ENCODE measurements at regions not wholly inside any gene's neighbourhood (a gene's known extent, or its start where the extent isn't known, plus 50 kb on each side); places are given as distances from the start of the nearest gene placed in this dataset.

GRCh38 chr10:62506371-62506770, 132.2 kb downstream of the ZNF365 start:
- Histone ChIP-seq H3K27ac (ENCODE audit: low read length) (no peak overlapping the region), H3F3A (ENCODE audit: insufficient read depth, low read length) (no peaks in the 10 kb centered on the region), H2AFZ (ENCODE audit: low read length) (no peak overlapping the region), H3K79me2 (ENCODE audit: low read length) (no peaks in the 10 kb centered on the region), H3K36me3 (replicated peaks; ENCODE audit: insufficient read depth, low read length) (no peaks in the 10 kb centered on the region), H3K9me3 (replicated peaks; ENCODE audit: insufficient read depth, low read length) (no peaks in the 10 kb centered on the region), H3K9me2 (replicated peaks; ENCODE audit: insufficient read depth, low read length) (no peaks in the 10 kb centered on the region), H3K4me3 (ENCODE audit: low read length) (no peak overlapping the region), H3K4me2 (ENCODE audit: low read depth, low read length) (no peak overlapping the region), H3K27me3 (replicated peaks; ENCODE audit: insufficient read depth, low read length) (no peaks in the 10 kb centered on the region), H3K4me1 (ENCODE audit: low read length) (no peaks in the 10 kb centered on the region), H4K20me1 (ENCODE audit: insufficient read depth, low read length) (no peaks in the 10 kb centered on the region), H3K9ac (ENCODE audit: low read length) (no peak overlapping the region)
- TF ChIP-seq EZH2phosphoT487 (IDR thresholded peaks at IDR 0.05; ENCODE audit: low read length) (no peak), EZH2 (optimal IDR thresholded peaks at IDR 0.05; ENCODE audit: low read depth, low read length) (no peak), CTCF (IDR thresholded peaks at IDR 0.05; ENCODE audit: low read length) (no peak)
- no peak for DNase-seq

GRCh38 chr10:62511238-62511637, 137.1 kb downstream of the ZNF365 start:
- Histone ChIP-seq H3F3A (ENCODE audit: insufficient read depth, low read length) (no peaks in the 10 kb centered on the region), H3K9me3 (replicated peaks; ENCODE audit: insufficient read depth, low read length) (no peaks in the 10 kb centered on the region)
- no peak for TF ChIP-seq EZH2 (optimal IDR thresholded peaks at IDR 0.05; ENCODE audit: low read depth, low read length)

DNA sequence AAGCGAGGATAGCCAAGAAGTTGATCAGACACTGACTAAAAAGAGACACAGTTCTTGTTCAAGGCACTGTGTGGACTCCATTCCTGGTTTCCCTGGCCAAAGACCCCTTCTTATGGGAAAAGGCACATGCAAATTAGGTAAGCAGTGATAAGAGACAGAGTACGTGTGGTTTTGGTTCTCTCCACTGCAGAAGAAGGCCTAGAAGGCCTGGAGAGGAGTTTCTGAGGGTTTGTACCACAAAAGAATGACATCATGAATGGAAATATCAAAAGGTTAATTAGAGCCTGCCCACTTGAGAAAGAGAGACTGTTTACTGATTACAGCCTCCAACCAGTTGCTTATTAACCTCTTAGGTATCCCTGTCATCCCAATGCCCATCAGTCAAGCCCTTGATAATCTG, 137.5 kb downstream of the ZNF365 start:
- H3K27me3 ChIP-seq (replicated peaks; ENCODE audit: insufficient read depth, low read length) = no peaks in the 10 kb centered on the region
- no peaks in the 10 kb centered on the region for H3K9me3 ChIP-seq (replicated peaks; ENCODE audit: insufficient read depth, low read length)
- TF ChIP-seq EZH2 (optimal IDR thresholded peaks at IDR 0.05; ENCODE audit: low read depth, low read length) (no peak), EZH2phosphoT487 (IDR thresholded peaks at IDR 0.05; ENCODE audit: low read length) (no peak), CTCF (IDR thresholded peaks at IDR 0.05; ENCODE audit: low read length) (no peak)
- H3F3A ChIP-seq (ENCODE audit: insufficient read depth, low read length) = no peaks in the 10 kb centered on the region
- no peaks in the 10 kb centered on the region for H4K20me1 ChIP-seq (ENCODE audit: insufficient read depth, low read length)
- no peaks in the 10 kb centered on the region for H3K79me2 ChIP-seq (ENCODE audit: low read length)
- no peak overlapping the region for H3K4me2 ChIP-seq (ENCODE audit: low read depth, low read length)
- no peak overlapping the region for H3K4me3 ChIP-seq (ENCODE audit: low read length)
- no peak overlapping the region for H2AFZ ChIP-seq (ENCODE audit: low read length)
- H3K27ac ChIP-seq (ENCODE audit: low read length) = no peak overlapping the region
- no peaks in the 10 kb centered on the region for H3K9me2 ChIP-seq (replicated peaks; ENCODE audit: insufficient read depth, low read length)
- H3K36me3 ChIP-seq (replicated peaks; ENCODE audit: insufficient read depth, low read length) = no peaks in the 10 kb centered on the region
- H3K4me1 ChIP-seq (ENCODE audit: low read length) = no peaks in the 10 kb centered on the region
- no peak for DNase-seq
- no peak overlapping the region for H3K9ac ChIP-seq (ENCODE audit: low read length)

More at GRCh38 chr10:62511238-62511637, 137.1 kb downstream of the ZNF365 start:
- Histone ChIP-seq H3K27me3 (replicated peaks; ENCODE audit: insufficient read depth, low read length) (no peaks in the 10 kb centered on the region), H3K27ac (ENCODE audit: low read length) (no peak overlapping the region), H2AFZ (ENCODE audit: low read length) (no peak overlapping the region), H3K9me2 (replicated peaks; ENCODE audit: insufficient read depth, low read length) (no peaks in the 10 kb centered on the region), H3K4me2 (ENCODE audit: low read depth, low read length) (no peak overlapping the region), H3K79me2 (ENCODE audit: low read length) (no peaks in the 10 kb centered on the region), H3K9ac (ENCODE audit: low read length) (no peak overlapping the region), H4K20me1 (ENCODE audit: insufficient read depth, low read length) (no peaks in the 10 kb centered on the region), H3K4me1 (ENCODE audit: low read length) (no peaks in the 10 kb centered on the region), H3K4me3 (ENCODE audit: low read length) (no peak overlapping the region), H3K36me3 (replicated peaks; ENCODE audit: insufficient read depth, low read length) (no peaks in the 10 kb centered on the region)
- no peak for DNase-seq

DNA sequence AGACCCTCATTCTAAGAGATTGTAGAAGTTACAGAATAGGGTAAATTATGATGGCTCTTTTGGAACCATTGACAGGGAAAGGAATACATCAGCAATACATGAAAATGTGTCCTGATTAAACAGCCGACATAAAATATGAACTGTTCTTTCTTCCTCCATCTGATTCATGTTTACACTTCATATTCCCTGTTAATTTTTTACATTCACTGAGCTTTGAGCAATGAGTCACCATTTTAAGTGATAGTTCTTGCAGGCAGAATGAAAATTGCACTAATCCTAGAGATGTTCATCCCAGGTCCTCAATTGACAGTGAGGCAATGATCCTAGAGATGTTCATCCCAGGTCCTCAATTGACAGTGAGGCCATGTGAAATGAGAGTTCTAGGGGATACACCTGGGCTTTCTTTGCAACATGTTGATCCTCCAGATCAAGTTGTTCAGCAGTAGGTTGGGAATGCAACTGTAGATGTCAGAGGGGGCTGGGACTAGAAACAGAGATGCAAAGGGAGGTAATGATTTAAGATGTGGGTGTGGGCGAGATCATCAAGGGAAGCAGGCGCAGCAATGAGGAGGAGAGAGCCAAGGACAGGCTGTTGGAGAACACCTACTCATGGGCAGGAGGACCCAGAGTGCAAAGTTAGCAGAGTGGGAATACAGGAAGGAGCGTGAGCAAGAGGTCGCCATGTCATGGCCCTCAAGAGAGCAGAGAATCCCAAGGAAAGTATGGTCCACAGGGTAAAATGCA, 138.7 kb downstream of the ZNF365 start:
- H3K9me3 ChIP-seq (replicated peaks; ENCODE audit: insufficient read depth, low read length) = no peaks in the 10 kb centered on the region
- H3K79me2 ChIP-seq (ENCODE audit: low read length) = no peaks in the 10 kb centered on the region
- no peaks in the 10 kb centered on the region for H3K36me3 ChIP-seq (replicated peaks; ENCODE audit: insufficient read depth, low read length)
- DNase-seq = no peak
- no peak overlapping the region for H3K27ac ChIP-seq (ENCODE audit: low read length)
- H3F3A ChIP-seq (ENCODE audit: insufficient read depth, low read length) = no peaks in the 10 kb centered on the region
- no peaks in the 10 kb centered on the region for H3K4me1 ChIP-seq (ENCODE audit: low read length)
- H3K27me3 ChIP-seq (replicated peaks; ENCODE audit: insufficient read depth, low read length) = no peaks in the 10 kb centered on the region
- no peak overlapping the region for H3K4me3 ChIP-seq (ENCODE audit: low read length)
- H3K4me2 ChIP-seq (ENCODE audit: low read depth, low read length) = no peak overlapping the region
- no peaks in the 10 kb centered on the region for H3K9me2 ChIP-seq (replicated peaks; ENCODE audit: insufficient read depth, low read length)
- TF ChIP-seq EZH2phosphoT487 (IDR thresholded peaks at IDR 0.05; ENCODE audit: low read length) (no peak), EZH2 (optimal IDR thresholded peaks at IDR 0.05; ENCODE audit: low read depth, low read length) (no peak), CTCF (IDR thresholded peaks at IDR 0.05; ENCODE audit: low read length) (no peak)
- no peak overlapping the region for H3K9ac ChIP-seq (ENCODE audit: low read length)
- no peaks in the 10 kb centered on the region for H4K20me1 ChIP-seq (ENCODE audit: insufficient read depth, low read length)
- H2AFZ ChIP-seq (ENCODE audit: low read length) = no peak overlapping the region

All from MM.1S (cell line).